ENCODE measurements at regions not wholly inside any gene's neighbourhood (a gene's known extent, or its start where the extent isn't known, plus 50 kb on each side); places are given as distances from the start of the nearest gene placed in this dataset.

DNA sequence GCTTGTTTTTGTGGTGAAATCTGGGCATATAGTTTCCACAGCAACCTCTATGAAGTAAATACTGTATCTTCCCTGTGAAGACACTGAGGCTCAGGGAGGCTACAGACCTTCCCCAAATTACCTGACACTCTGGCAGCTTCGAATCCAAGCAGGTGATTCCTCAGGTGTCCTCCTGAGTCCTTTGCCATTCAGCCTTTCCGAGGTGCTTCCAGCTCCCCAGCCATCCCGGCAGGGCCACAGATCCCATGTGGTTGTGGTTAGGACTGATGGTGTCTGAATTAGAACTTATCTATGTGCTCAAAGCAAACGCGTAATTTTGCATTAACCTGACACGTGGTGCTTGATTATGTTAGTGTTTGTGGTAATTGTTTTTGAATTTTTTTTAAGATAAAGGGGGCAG lies 785.6 kb downstream of the BRD1 start (continued):
- TF ChIP-seq, protein P1, sequence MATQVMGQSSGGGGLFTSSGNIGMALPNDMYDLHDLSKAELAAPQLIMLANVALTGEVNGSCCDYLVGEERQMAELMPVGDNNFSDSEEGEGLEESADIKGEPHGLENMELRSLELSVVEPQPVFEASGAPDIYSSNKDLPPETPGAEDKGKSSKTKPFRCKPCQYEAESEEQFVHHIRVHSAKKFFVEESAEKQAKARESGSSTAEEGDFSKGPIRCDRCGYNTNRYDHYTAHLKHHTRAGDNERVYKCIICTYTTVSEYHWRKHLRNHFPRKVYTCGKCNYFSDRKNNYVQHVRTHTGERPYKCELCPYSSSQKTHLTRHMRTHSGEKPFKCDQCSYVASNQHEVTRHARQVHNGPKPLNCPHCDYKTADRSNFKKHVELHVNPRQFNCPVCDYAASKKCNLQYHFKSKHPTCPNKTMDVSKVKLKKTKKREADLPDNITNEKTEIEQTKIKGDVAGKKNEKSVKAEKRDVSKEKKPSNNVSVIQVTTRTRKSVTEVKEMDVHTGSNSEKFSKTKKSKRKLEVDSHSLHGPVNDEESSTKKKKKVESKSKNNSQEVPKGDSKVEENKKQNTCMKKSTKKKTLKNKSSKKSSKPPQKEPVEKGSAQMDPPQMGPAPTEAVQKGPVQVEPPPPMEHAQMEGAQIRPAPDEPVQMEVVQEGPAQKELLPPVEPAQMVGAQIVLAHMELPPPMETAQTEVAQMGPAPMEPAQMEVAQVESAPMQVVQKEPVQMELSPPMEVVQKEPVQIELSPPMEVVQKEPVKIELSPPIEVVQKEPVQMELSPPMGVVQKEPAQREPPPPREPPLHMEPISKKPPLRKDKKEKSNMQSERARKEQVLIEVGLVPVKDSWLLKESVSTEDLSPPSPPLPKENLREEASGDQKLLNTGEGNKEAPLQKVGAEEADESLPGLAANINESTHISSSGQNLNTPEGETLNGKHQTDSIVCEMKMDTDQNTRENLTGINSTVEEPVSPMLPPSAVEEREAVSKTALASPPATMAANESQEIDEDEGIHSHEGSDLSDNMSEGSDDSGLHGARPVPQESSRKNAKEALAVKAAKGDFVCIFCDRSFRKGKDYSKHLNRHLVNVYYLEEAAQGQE (IDR thresholded peaks at IDR 0.05; ENCODE audit: unreplicated experiment): no peak
- no peak for TF ChIP-seq NANOG (IDR thresholded peaks at IDR 0.05; ENCODE audit: borderline replicate concordance)
- no peak for TF ChIP-seq EZH2phosphoT487 (IDR thresholded peaks at IDR 0.05; ENCODE audit: unreplicated experiment)
- TF ChIP-seq ETS1 (IDR thresholded peaks at IDR 0.05): no peak
- TF ChIP-seq POLR2AphosphoS5 (IDR thresholded peaks at IDR 0.05; ENCODE audit: low read depth): no peak

- Histone ChIP-seq H3K4me1 (ENCODE audit: insufficient read depth) (no peaks in the 10 kb centered on the region), H3K27ac (ENCODE audit: low read depth) (no peak overlapping the region), H2AFZ (no peak overlapping the region), H4K20me1 (replicated peaks; ENCODE audit: insufficient read depth) (no peaks in the 10 kb centered on the region), H3K4me2 (no peak overlapping the region), H3K36me3 (ENCODE audit: insufficient read depth) (no peaks in the 10 kb centered on the region; the same call in 1 of the 2 replicates), H3K4me3 (no peak overlapping the region), H3K27me3 (ENCODE audit: insufficient read depth) (no peaks in the 10 kb centered on the region), H3K9me2 (ENCODE audit: insufficient read depth) (no peaks in the 10 kb centered on the region), H3K79me2 (replicated peaks; ENCODE audit: insufficient read depth) (no peaks in the 10 kb centered on the region), H3F3A (replicated peaks; ENCODE audit: low read depth) (no peaks in the 10 kb centered on the region)
- Mint-ChIP-seq H3K36me3 (ENCODE audit: low read depth) (no peaks in the 10 kb centered on the region; the same call in 2 of the 3 replicates), H3K4me1 (peaks cover 6% of the 10 kb centered on the region), H3K27me3 (ENCODE audit: insufficient read depth, low read depth, poor library complexity) (peaks cover 18% of the 10 kb centered on the region), H3K9me3 (peaks cover 5% of the 10 kb centered on the region; the same call in 2 of the 3 replicates), H3K27ac (no peak overlapping the region), H3K4me3 (no peak overlapping the region)
- ATAC-seq (no peak), DNase-seq (ENCODE audit: low spot score) (no peak)
- TF ChIP-seq EZH2phosphoT487 (IDR thresholded peaks at IDR 0.05; ENCODE audit: unreplicated experiment) (no peak), EZH2 (IDR thresholded peaks at IDR 0.05; ENCODE audit: low read depth, unreplicated experiment) (no peak), NANOG (IDR thresholded peaks at IDR 0.05; ENCODE audit: borderline replicate concordance) (no peak), ETS1 (IDR thresholded peaks at IDR 0.05) (no peak), POLR2AphosphoS5 (IDR thresholded peaks at IDR 0.05; ENCODE audit: low read depth) (no peak), JUNB (IDR thresholded peaks at IDR 0.05; ENCODE audit: unreplicated experiment) (no peak), ZNF462 (CRISPR knock-in tag; IDR thresholded peaks at IDR 0.05) (no peak)
- TF ChIP-seq, protein P2, sequence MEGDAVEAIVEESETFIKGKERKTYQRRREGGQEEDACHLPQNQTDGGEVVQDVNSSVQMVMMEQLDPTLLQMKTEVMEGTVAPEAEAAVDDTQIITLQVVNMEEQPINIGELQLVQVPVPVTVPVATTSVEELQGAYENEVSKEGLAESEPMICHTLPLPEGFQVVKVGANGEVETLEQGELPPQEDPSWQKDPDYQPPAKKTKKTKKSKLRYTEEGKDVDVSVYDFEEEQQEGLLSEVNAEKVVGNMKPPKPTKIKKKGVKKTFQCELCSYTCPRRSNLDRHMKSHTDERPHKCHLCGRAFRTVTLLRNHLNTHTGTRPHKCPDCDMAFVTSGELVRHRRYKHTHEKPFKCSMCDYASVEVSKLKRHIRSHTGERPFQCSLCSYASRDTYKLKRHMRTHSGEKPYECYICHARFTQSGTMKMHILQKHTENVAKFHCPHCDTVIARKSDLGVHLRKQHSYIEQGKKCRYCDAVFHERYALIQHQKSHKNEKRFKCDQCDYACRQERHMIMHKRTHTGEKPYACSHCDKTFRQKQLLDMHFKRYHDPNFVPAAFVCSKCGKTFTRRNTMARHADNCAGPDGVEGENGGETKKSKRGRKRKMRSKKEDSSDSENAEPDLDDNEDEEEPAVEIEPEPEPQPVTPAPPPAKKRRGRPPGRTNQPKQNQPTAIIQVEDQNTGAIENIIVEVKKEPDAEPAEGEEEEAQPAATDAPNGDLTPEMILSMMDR (conservative IDR thresholded peaks at IDR 0.05; ENCODE audit: low read depth in 2 of 2): no peak
Observed at GRCh38 chr22:49040754-49041467, 786.8 kb downstream of the BRD1 start.

Data from GM23338 (cell line).